K562 (cell line): ENCODE measurements at regions not wholly inside any gene's neighbourhood (a gene's known extent, or its start where the extent isn't known, plus 50 kb on each side); places are given as distances from the start of the nearest gene placed in this dataset.

ENCODE experiments used
- ATAC-seq: fragments of 200-7000 bp; cut with Tn5 transposase; 3 replicates; pipeline ENCODE4 v1.9.1; 2020; ENCODE audit warnings: moderate library complexity
- BruUV-seq: library from RNA; stranded (reverse); fragments of 400-500 nt; replicated peaks from 2 replicates; lab custom pipeline; 2021; lab: Mats Ljungman, UMichigan
- CTCF ChIA-PET: fragments of 300-600 bp; formaldehyde crosslinking; extraction: SDS; loops from one replicate; lab custom pipeline; 2021; ENCODE audit warnings: low intra/inter-chr PET ratio; lab: Yijun Ruan, JAX
- POLR2A ChIA-PET: fragments of 300-600, 350-650 bp; sonication (Branson Sonifier 250); formaldehyde crosslinking; extraction: SDS; loops from one replicate; lab custom pipeline; 2021; ENCODE audit warnings: antibody characterized with exemption, inconsistent platforms; lab: Yijun Ruan, JAX
- DNase-seq, 4 experiments: peaks; one replicate each; pipeline versions ENCODE4 v3.0.0 to v3.0.0-alpha.2; 2011 to 2018; ENCODE audit warnings: low spot score in 3 of 4, mixed read lengths in 3 of 4; ENCODE audit errors: extremely low read depth in 1 of 4
- FAIRE-seq: peaks from 2 replicates; lab custom pipeline; 2011; peaks lifted over from hg19 to GRCh38; lab: Jason Lieb, UNC
- H2AFZ ChIP-seq: 2 replicates; pipeline ENCODE4 v1.6.0; 2011; ENCODE audit warnings: low read depth, low read length, control low read depth, inconsistent platforms
- H3K27ac ChIP-seq: fragments of 200-600 bp; 3 replicates; pipeline ENCODE4 v1.8.0; 2011; ENCODE audit warnings: low read depth, mild to moderate bottlenecking, control low read depth, inconsistent platforms, low read length, moderate library complexity, mixed read lengths; ENCODE audit errors: extremely low read depth
- H3K27me3 ChIP-seq, 2 experiments: fragments of 300-600 bp in 1 of 2; 2 replicates in 1 of 2; 3 replicates in 1 of 2; pipeline versions ENCODE4 v1.6.0 to v1.8.0; 2011; ENCODE audit warnings: inconsistent platforms in 2 of 2, low read length in 2 of 2, mild to moderate bottlenecking in 1 of 2, mixed read lengths in 1 of 2, moderate library complexity in 1 of 2; ENCODE audit not compliant: control insufficient read depth in 2 of 2, insufficient read depth in 2 of 2
- H3K36me3 ChIP-seq: fragments of 300-600 bp; 3 replicates; pipeline ENCODE4 v1.8.0; 2011; ENCODE audit warnings: mild to moderate bottlenecking, low read length, inconsistent platforms; ENCODE audit not compliant: control insufficient read depth, insufficient read depth
- H3K4me1 ChIP-seq, 2 experiments: fragments of 200-600 bp in 1 of 2; replicated peaks in 1 of 2; 2 replicates in 1 of 2; 3 replicates in 1 of 2; pipeline versions ENCODE4 v1.5.1 to v1.8.0; 2011; ENCODE audit warnings: inconsistent platforms in 2 of 2, low read length in 2 of 2, mild to moderate bottlenecking in 1 of 2, mixed read lengths in 1 of 2, moderate library complexity in 1 of 2; ENCODE audit not compliant: control insufficient read depth in 2 of 2, insufficient read depth in 2 of 2
- H3K4me2 ChIP-seq: 2 replicates; pipeline ENCODE4 v1.6.1; 2011; ENCODE audit warnings: low read length, control low read depth, inconsistent platforms, mixed read lengths; ENCODE audit not compliant: insufficient read depth
- H3K4me3 ChIP-seq: fragments of 200-600 bp; sonication (generic), shearing (Covaris generic); 2 replicates; pipeline ENCODE4 v1.5.1; 2016; ENCODE audit warnings: control low read depth, inconsistent platforms
- H3K79me2 ChIP-seq: fragments of 200-600 bp; 3 replicates; pipeline ENCODE4 v1.8.0; 2011; ENCODE audit warnings: low read length, inconsistent platforms; ENCODE audit not compliant: control insufficient read depth, insufficient read depth
- H3K9ac ChIP-seq, 2 experiments: 2 replicates each; pipeline versions ENCODE4 v1.6.0 to v1.6.1; 2011; ENCODE audit warnings: low read depth in 2 of 2, low read length in 2 of 2, control low read depth in 1 of 2, inconsistent platforms in 1 of 2, mild to moderate bottlenecking in 1 of 2, mixed read lengths in 1 of 2; ENCODE audit not compliant: insufficient read depth in 1 of 2
- H3K9me1 ChIP-seq: one replicate; pipeline ENCODE4 v1.6.0; 2011; ENCODE audit warnings: inconsistent platforms, mild to moderate bottlenecking, low read length, moderate library complexity; ENCODE audit not compliant: control insufficient read depth, insufficient read depth
- H3K9me3 ChIP-seq: replicated peaks from 2 replicates; pipeline ENCODE4 v1.5.1; 2011; ENCODE audit warnings: low read depth, low read length, inconsistent platforms; ENCODE audit not compliant: control insufficient read depth, insufficient read depth
- H4K20me1 ChIP-seq: replicated peaks from 2 replicates; pipeline ENCODE4 v1.6.1; 2011; ENCODE audit warnings: low read length, inconsistent platforms, mixed read lengths; ENCODE audit not compliant: control insufficient read depth, insufficient read depth
- ARID2 ChIP-seq: fragments of 450-650 bp; IDR thresholded peaks from 2 replicates; pipeline ENCODE4 v1.6.1; 2017; ENCODE audit warnings: antibody characterized with exemption, mild to moderate bottlenecking
- DEAF1 ChIP-seq: fragments of 450-650 bp; formaldehyde crosslinking; IDR thresholded peaks from 2 replicates; pipeline ENCODE4 v1.4.0; 2020; ENCODE audit warnings: mild to moderate bottlenecking, moderate library complexity
- FOXA3 ChIP-seq, 2 experiments: fragments of 450-650 bp in 1 of 2; sonication (generic) in 1 of 2; formaldehyde crosslinking; IDR thresholded peaks in 1 of 2; conservative IDR thresholded peaks in 1 of 2; 2 replicates each; pipeline versions ENCODE4 v1.4.0 to v1.8.0; 2020 to 2022; ENCODE audit warnings: mild to moderate bottlenecking in 2 of 2, missing genetic modification reagents in 1 of 2
- LCOR ChIP-seq: sonication (generic); formaldehyde crosslinking; IDR thresholded peaks from 2 replicates; pipeline ENCODE4 v1.8.0; 2022; ENCODE audit warnings: mild to moderate bottlenecking, missing genetic modification reagents
- MAFK ChIP-seq: IDR thresholded peaks from 2 replicates; pipeline ENCODE4 v1.6.1; 2011; ENCODE audit warnings: low read length, improper control_type of control experiment
- NR2C1 ChIP-seq, 2 experiments: fragments of 450-650 bp; IDR thresholded peaks; 2 replicates each; pipeline ENCODE4 v1.6.1; 2017; ENCODE audit warnings: mild to moderate bottlenecking in 2 of 2, antibody characterized with exemption in 1 of 2, inconsistent platforms in 1 of 2, missing compliant biosample characterization in 1 of 2, missing genetic modification characterization in 1 of 2
- RAD21 ChIP-seq, 2 experiments: fragments of 250-450 bp in 1 of 2; fragments of 450-650 bp in 1 of 2; sonication (Bioruptor Pico) in 1 of 2; formaldehyde crosslinking in 1 of 2; IDR thresholded peaks in 1 of 2; conservative IDR thresholded peaks in 1 of 2; 2 replicates each; pipeline versions ENCODE4 v1.4.0 to v1.8.0; 2020 to 2022; ENCODE audit warnings: mild to moderate bottlenecking in 2 of 2, moderate library complexity in 1 of 2
- ZNF316 ChIP-seq: fragments of 450-650 bp; IDR thresholded peaks from 2 replicates; pipeline ENCODE4 v1.6.1; 2016
- ZNF75A ChIP-seq: fragments of 450-650 bp; formaldehyde crosslinking; IDR thresholded peaks from 2 replicates; pipeline ENCODE4 v1.4.0; 2020; ENCODE audit warnings: mild to moderate bottlenecking
- WGBS: fragments of 100-300 bp; shearing (Covaris generic); methylation state at CpG from one replicate; pipeline ENCODE4 v1.1.6; 2016; ENCODE audit warnings: low coverage, mixed read lengths; ENCODE audit not compliant: insufficient coverage; ENCODE audit errors: missing lambda C conversion rate; 5-methylcytosine and 5-hydroxymethylcytosine counted together
- in situ Hi-C: fragments of 300-500 bp; cut with MboI; formaldehyde crosslinking; loops from 4 replicates; pipeline ENCODE4 v1.15.0; 2018; ENCODE audit warnings: inconsistent platforms, mixed read lengths
- intact Hi-C: fragments of 100-400 bp; cut with micrococcal nuclease; formaldehyde crosslinking; loops from 2 replicates; pipeline ENCODE4 v1.14.2; 2022
- TF ChIP-seq, protein P1 (sequence below): fragments of 250-450 bp; sonication (Bioruptor Pico); IDR thresholded peaks from 2 replicates; pipeline ENCODE4 v1.8.0; 2022; ENCODE audit warnings: inconsistent platforms, mild to moderate bottlenecking, moderate library complexity, borderline replicate concordance
- TF ChIP-seq, protein P2 (sequence below), 2 experiments: fragments of 450-650 bp in 1 of 2; IDR thresholded peaks; 2 replicates each; pipeline ENCODE4 v1.6.1; 2011 to 2017; ENCODE audit warnings: low read depth in 2 of 2, antibody characterized with exemption in 1 of 2, borderline replicate concordance in 1 of 2, low read length in 1 of 2, mild to moderate bottlenecking in 1 of 2, mixed read lengths in 1 of 2; ENCODE audit not compliant: control insufficient read depth in 1 of 2
- TF ChIP-seq, protein P3 (sequence below): sonication (generic); IDR thresholded peaks from 2 replicates; pipeline ENCODE4 v1.6.1; 2016

DNA sequence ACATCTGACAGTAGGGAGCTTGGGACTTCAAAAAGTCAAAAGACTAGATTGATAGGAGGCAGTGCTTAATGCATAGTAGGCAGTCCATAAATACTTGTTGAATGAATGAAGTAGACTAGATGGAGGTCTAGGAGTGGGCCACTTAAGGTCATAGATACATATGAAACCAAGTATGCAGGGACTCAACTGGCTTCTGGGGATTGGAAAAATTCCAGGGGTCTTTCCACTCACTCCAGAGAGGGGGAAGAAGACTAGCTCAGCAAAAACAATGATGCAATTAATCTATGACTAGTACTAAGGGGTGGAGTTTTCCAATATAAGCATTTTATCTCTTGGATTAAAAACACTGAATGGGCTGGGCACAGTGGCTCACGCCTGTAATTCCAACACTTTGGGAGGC is 298.3 kb upstream of the XYLT1 start:
- H3K36me3 ChIP-seq, result no peaks in the 10 kb centered on the region
- TF ChIP-seq LCOR (CRISPR knock-in tag) (no peak), DEAF1 (CRISPR knock-in tag) (no peak), ZNF75A (CRISPR knock-in tag) (no peak), FOXA3 (CRISPR knock-in tag; conservative IDR thresholded peaks at IDR 0.05 in 1 of 2, IDR thresholded peaks at IDR 0.05 in 1 of 2) (no peak), ZNF316 (no peak), NR2C1 (IDR thresholded peaks at IDR 0.05) (no peak), NR2C1 (tag; IDR thresholded peaks at IDR 0.05) (no peak), MAFK (no peak), RAD21 (CRISPR knock-in tag; conservative IDR thresholded peaks at IDR 0.05 in 1 of 2, IDR thresholded peaks at IDR 0.05 in 1 of 2) (no peak), ARID2 (no peak)
- TF ChIP-seq, protein P1, sequence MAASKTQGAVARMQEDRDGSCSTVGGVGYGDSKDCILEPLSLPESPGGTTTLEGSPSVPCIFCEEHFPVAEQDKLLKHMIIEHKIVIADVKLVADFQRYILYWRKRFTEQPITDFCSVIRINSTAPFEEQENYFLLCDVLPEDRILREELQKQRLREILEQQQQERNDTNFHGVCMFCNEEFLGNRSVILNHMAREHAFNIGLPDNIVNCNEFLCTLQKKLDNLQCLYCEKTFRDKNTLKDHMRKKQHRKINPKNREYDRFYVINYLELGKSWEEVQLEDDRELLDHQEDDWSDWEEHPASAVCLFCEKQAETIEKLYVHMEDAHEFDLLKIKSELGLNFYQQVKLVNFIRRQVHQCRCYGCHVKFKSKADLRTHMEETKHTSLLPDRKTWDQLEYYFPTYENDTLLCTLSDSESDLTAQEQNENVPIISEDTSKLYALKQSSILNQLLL (CRISPR knock-in tag), result no peak
- TF ChIP-seq, protein P2, sequence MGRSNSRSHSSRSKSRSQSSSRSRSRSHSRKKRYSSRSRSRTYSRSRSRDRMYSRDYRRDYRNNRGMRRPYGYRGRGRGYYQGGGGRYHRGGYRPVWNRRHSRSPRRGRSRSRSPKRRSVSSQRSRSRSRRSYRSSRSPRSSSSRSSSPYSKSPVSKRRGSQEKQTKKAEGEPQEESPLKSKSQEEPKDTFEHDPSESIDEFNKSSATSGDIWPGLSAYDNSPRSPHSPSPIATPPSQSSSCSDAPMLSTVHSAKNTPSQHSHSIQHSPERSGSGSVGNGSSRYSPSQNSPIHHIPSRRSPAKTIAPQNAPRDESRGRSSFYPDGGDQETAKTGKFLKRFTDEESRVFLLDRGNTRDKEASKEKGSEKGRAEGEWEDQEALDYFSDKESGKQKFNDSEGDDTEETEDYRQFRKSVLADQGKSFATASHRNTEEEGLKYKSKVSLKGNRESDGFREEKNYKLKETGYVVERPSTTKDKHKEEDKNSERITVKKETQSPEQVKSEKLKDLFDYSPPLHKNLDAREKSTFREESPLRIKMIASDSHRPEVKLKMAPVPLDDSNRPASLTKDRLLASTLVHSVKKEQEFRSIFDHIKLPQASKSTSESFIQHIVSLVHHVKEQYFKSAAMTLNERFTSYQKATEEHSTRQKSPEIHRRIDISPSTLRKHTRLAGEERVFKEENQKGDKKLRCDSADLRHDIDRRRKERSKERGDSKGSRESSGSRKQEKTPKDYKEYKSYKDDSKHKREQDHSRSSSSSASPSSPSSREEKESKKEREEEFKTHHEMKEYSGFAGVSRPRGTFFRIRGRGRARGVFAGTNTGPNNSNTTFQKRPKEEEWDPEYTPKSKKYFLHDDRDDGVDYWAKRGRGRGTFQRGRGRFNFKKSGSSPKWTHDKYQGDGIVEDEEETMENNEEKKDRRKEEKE (IDR thresholded peaks at IDR 0.05; ENCODE audit: borderline replicate concordance in 1 of 2, control insufficient read depth in 1 of 2, low read depth in 2 of 2, low read length in 1 of 2), result no peak
- TF ChIP-seq, protein P3, sequence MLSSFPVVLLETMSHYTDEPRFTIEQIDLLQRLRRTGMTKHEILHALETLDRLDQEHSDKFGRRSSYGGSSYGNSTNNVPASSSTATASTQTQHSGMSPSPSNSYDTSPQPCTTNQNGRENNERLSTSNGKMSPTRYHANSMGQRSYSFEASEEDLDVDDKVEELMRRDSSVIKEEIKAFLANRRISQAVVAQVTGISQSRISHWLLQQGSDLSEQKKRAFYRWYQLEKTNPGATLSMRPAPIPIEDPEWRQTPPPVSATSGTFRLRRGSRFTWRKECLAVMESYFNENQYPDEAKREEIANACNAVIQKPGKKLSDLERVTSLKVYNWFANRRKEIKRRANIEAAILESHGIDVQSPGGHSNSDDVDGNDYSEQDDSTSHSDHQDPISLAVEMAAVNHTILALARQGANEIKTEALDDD, result no peak
- TF ChIP-seq, all 486 proteins: peak for 0
- H3K4me3 ChIP-seq, result no peak overlapping the region
- in situ Hi-C loops (no loop called here), intact Hi-C loops (no loop called here)
- no TSS peak for BruUV-seq
- H3K4me1 ChIP-seq, result no peaks in the 10 kb centered on the region
- no peak overlapping the region for H3K4me2 ChIP-seq
- ATAC-seq (no peak), DNase-seq (no peak), FAIRE-seq (no peak)
- no peaks in the 10 kb centered on the region for H3K27me3 ChIP-seq
- ChIA-PET CTCF (no interaction called here), POLR2A (no interaction called here)
- H3K9me1 ChIP-seq, result no peaks in the 10 kb centered on the region
- no peaks in the 10 kb centered on the region for H4K20me1 ChIP-seq
- H3K79me2 ChIP-seq, result no peaks in the 10 kb centered on the region
- no peak overlapping the region for H2AFZ ChIP-seq
- H3K9ac ChIP-seq, result no peak overlapping the region
- no peaks in the 10 kb centered on the region for H3K9me3 ChIP-seq
- H3K27ac ChIP-seq, result no peak overlapping the region
- WGBS, result 0% methylated on average over 1 of the region's 1 CpG
